Osteocyte (in vitro differentiated cells): ENCODE measurements at regions not wholly inside any gene's neighbourhood (a gene's known extent, or its start where the extent isn't known, plus 50 kb on each side); places are given as distances from the start of the nearest gene placed in this dataset.
"Not testable (repeated sequence)": the region's sequence is repeated elsewhere in the genome, so short reads cannot be mapped to it uniquely, and the experiment has no call there.

Experiments
- DNase-seq: peaks from one replicate; pipeline ENCODE4 v3.0.0; 2021; ENCODE audit warnings: mixed read lengths; ENCODE audit not compliant: unreplicated experiment; ENCODE audit errors: extremely low spot score
- H3K27ac Mint-ChIP-seq: one replicate; pipeline ENCODE4 v1.8.0; 2021; ENCODE audit warnings: mild to moderate bottlenecking, mixed read lengths; ENCODE audit not compliant: unreplicated experiment
- H3K27me3 Mint-ChIP-seq: one replicate; pipeline ENCODE4 v1.8.0; 2021; ENCODE audit warnings: mixed read lengths; ENCODE audit not compliant: unreplicated experiment
- H3K36me3 Mint-ChIP-seq: one replicate; pipeline ENCODE4 v1.8.0; 2021; ENCODE audit warnings: mixed read lengths; ENCODE audit not compliant: unreplicated experiment
- H3K4me1 Mint-ChIP-seq: one replicate; pipeline ENCODE4 v1.8.0; 2021; ENCODE audit warnings: mixed read lengths; ENCODE audit not compliant: unreplicated experiment
- H3K4me3 Mint-ChIP-seq: one replicate; pipeline ENCODE4 v1.8.0; 2021; ENCODE audit warnings: mild to moderate bottlenecking, moderate library complexity, mixed read lengths; ENCODE audit not compliant: unreplicated experiment
- H3K9me3 Mint-ChIP-seq: one replicate; pipeline ENCODE4 v1.8.0; 2021; ENCODE audit warnings: mixed read lengths; ENCODE audit not compliant: unreplicated experiment
- TF ChIP-seq, protein P1 (sequence below): fragments of 200-600 bp; sonication (generic); IDR thresholded peaks from 2 replicates; pipeline ENCODE4 v1.5.0; 2021; ENCODE audit warnings: antibody characterized with exemption, mild to moderate bottlenecking, moderate library complexity

DNA sequence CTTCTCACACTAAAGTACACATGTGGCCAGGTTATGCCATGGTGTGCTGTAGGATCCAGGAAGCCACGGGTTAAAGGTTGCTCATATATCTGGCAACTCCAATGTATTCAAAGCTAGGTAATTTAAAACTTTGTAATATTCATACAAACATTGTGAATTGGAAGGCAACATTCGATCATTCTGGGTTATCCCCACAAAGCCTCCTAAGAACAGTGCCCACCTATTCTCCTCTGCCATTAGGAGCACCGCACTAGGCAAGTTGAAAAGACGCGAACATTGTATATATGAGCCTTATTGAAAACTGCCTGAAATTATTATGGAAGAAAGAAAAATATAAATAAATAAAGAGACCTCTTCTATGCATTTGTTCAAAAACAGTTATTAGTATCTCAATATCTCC is 228.2 kb downstream of the IGSF11 start:
- Mint-ChIP-seq H3K27me3 (peaks cover 6% of the 10 kb centered on the region), H3K4me1 (no peaks in the 10 kb centered on the region), H3K9me3 (no peaks in the 10 kb centered on the region), H3K36me3 (no peaks in the 10 kb centered on the region), H3K4me3 (no peak overlapping the region), H3K27ac (no peak overlapping the region)
- DNase-seq, result no peak
- TF ChIP-seq, protein P1, sequence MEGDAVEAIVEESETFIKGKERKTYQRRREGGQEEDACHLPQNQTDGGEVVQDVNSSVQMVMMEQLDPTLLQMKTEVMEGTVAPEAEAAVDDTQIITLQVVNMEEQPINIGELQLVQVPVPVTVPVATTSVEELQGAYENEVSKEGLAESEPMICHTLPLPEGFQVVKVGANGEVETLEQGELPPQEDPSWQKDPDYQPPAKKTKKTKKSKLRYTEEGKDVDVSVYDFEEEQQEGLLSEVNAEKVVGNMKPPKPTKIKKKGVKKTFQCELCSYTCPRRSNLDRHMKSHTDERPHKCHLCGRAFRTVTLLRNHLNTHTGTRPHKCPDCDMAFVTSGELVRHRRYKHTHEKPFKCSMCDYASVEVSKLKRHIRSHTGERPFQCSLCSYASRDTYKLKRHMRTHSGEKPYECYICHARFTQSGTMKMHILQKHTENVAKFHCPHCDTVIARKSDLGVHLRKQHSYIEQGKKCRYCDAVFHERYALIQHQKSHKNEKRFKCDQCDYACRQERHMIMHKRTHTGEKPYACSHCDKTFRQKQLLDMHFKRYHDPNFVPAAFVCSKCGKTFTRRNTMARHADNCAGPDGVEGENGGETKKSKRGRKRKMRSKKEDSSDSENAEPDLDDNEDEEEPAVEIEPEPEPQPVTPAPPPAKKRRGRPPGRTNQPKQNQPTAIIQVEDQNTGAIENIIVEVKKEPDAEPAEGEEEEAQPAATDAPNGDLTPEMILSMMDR, result no peak

DNA sequence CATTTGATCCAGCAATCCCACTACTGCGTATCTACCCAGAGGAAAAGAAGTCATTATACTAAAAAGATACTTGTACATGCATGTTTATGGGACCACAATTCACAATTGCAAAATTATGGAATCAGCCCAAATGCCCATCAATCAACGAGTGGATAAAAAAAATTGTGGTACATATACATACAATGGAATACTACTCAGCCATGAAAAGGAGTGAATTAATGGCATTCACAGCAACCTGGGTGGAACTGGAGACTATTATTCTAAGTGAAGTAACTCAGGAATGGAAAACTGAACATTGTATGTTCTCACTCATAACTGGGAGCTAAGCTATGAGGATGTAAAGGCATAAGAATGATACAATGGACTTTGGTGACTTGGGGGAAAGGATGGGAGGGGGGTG is 227.3 kb downstream of the IGSF11 start:
- H3K9me3 Mint-ChIP-seq, H3K27me3 Mint-ChIP-seq, DNase-seq, H3K27ac Mint-ChIP-seq, H3K4me3 Mint-ChIP-seq, H3K36me3 Mint-ChIP-seq, H3K4me1 Mint-ChIP-seq: not testable (repeated sequence)

DNA sequence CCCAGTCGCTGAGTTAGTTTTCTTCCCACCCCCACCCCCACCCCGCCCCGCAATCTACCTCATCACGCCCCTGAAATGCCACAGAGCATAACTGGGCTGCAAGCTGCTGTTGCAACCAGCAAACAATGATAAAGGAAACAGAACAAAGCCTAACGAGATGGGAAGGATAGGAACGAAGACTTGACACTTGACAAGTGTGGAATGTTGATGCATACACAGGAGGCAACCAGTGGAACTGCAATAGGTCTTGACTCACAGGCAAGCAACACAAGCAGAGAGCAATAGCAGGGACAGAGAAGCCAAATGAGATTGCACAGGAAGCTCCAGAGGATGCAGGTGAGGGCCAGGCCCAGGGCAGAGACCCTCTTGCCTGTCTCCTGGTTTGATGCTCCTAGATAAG is 225.9 kb downstream of the IGSF11 start:
- TF ChIP-seq, protein P1, result no peak
- DNase-seq, result no peak
- no peaks in the 10 kb centered on the region for H3K4me1 Mint-ChIP-seq
- H3K36me3 Mint-ChIP-seq, result no peaks in the 10 kb centered on the region
- peaks cover 6% of the 10 kb centered on the region for H3K27me3 Mint-ChIP-seq
- H3K27ac Mint-ChIP-seq, result no peak overlapping the region
- H3K4me3 Mint-ChIP-seq, result no peak overlapping the region
- no peaks in the 10 kb centered on the region for H3K9me3 Mint-ChIP-seq

DNA sequence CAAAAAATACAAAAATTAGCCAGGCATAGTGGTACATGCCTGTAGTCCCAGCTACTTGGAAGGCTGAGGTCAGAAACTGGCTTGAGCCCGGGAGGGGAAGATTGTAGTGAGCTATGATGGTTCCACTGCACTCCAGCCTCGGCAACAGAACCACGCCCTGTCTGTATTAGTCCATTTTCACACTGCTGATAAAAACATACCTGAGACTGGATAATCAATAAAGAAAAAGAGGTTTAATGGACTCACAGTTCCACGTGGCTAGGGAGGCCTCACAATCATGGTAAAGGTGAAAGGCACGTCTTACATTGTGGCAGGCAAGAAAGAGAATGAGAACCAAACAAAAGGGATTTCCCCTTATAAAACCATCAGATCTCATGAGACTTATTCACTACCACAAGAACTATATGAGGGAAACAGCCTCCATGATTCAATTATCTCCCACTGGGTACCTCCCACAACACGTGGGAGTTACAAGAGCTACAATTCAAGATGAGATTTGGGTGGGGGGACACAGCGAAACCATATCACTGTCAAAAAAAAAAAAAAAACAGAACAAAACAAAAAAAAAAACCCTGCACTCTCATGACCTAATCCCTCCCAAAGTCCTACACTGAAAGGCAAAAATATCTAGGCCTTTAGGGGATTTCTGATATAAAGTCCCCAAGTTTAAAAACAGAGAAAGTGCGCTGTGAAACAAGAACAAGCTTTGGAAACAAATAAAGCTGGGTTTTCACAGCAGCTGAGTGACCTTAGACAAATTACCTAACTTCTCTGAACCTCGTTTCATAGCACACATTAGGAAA is 224.7 kb downstream of the IGSF11 start:
- Mint-ChIP-seq H3K27me3 (peaks cover 6% of the 10 kb centered on the region), H3K9me3 (no peaks in the 10 kb centered on the region), H3K4me1 (no peaks in the 10 kb centered on the region), H3K36me3 (no peaks in the 10 kb centered on the region), H3K27ac (no peak overlapping the region), H3K4me3 (no peak overlapping the region)
- TF ChIP-seq, protein P1, result no peak
- no peak for DNase-seq

DNA sequence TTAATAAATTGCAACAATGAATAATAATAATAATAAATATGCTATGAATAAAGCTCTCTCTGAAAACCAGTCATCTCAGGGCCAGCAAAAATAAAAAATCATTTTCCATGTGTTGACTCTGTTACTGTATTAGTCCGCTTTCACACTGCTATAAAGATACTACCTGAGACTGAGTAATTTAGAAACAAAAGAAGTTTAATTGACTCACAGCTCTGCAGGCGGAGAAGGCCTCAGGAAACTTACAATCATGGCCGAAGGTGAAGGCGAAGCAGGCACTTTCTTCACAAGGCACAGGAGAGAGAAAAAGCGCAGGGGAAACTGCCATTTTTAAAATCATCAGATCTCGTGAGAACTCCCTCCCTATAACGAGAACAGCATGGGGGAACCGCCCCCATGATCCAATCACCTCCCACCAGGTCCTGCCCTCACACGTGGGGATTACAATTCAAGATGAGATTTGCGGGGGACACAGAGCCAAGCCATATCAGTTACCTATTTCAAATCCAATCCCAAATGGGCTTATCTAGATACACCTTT is 224.1 kb downstream of the IGSF11 start:
- H3K36me3 Mint-ChIP-seq, result no peaks in the 10 kb centered on the region

More for the DNA sequence above, 224.1 kb downstream of the IGSF11 start:
- no peak overlapping the region for H3K4me3 Mint-ChIP-seq
- TF ChIP-seq, protein P1, result no peak
- H3K27me3 Mint-ChIP-seq, result peaks cover 6% of the 10 kb centered on the region
- H3K9me3 Mint-ChIP-seq, result no peaks in the 10 kb centered on the region
- no peak for DNase-seq
- H3K27ac Mint-ChIP-seq, result no peak overlapping the region
- H3K4me1 Mint-ChIP-seq, result no peaks in the 10 kb centered on the region
